ENCODE measurements at regions not wholly inside any gene's neighbourhood (a gene's known extent, or its start where the extent isn't known, plus 50 kb on each side); places are given as distances from the start of the nearest gene placed in this dataset.

GRCh38 chr19:28574212-28574611 is 638.7 kb downstream of the UQCRFS1 start:
- TF ChIP-seq, protein P1, sequence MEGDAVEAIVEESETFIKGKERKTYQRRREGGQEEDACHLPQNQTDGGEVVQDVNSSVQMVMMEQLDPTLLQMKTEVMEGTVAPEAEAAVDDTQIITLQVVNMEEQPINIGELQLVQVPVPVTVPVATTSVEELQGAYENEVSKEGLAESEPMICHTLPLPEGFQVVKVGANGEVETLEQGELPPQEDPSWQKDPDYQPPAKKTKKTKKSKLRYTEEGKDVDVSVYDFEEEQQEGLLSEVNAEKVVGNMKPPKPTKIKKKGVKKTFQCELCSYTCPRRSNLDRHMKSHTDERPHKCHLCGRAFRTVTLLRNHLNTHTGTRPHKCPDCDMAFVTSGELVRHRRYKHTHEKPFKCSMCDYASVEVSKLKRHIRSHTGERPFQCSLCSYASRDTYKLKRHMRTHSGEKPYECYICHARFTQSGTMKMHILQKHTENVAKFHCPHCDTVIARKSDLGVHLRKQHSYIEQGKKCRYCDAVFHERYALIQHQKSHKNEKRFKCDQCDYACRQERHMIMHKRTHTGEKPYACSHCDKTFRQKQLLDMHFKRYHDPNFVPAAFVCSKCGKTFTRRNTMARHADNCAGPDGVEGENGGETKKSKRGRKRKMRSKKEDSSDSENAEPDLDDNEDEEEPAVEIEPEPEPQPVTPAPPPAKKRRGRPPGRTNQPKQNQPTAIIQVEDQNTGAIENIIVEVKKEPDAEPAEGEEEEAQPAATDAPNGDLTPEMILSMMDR (IDR thresholded peaks at IDR 0.05; ENCODE audit: control insufficient read depth, insufficient read depth, low read depth, low read length, missing control alignments): no peak
- no peak overlapping the region for H3K4me3 ChIP-seq (ENCODE audit: control insufficient read depth, low read depth, low read length)
- no peak for DNase-seq (ENCODE audit: low read depth)

DNA sequence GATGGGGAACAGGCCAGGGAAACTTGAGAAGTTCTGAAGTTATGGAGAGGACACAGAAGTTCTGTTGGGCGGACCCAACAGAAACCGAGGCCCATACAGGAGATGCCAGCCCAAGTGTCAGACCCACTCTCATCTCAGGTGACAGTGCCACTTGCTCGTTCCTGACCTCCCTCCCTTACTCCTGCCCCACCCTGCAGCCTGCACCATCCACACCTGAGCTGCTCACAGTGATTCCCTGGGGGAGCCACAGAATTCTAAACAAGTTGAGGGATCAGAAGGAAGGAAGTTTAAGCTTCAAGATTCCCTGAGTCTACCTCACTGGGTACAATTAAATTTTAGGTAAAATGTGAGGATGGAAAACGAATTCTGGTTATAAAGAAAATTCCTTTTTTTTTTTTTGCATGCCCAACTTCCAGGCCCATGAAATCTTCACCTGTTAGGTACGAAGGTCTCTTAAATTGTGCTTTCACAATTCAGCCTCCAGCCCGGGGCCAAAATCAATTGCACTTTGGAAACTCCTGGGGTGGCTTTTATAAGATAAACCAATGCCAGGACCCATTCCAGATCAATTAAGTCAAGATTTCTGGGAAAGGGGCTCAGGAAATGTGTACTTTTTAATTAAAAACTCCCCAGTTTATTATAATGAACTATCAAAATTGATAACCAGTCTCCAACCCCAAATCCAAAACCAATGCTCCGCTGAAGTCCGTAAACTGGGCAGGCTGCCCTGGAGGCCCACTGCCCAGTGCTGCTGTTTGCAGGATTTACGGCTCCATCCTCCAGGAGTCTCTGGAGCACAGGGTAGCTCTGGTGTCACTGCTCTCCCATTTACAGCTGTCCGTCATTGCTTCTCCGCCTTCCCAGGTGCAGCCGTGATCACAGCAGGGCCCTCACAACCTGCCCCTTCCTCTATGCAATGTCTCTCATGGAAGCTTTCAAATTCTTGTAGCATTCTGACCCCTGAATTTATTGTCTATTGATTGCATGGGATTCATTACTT is 643.5 kb downstream of the UQCRFS1 start:
- TF ChIP-seq, protein P1 (IDR thresholded peaks at IDR 0.05; ENCODE audit: control insufficient read depth, insufficient read depth, low read depth, low read length, missing control alignments): no peak
- H3K4me3 ChIP-seq (ENCODE audit: control insufficient read depth, low read depth, low read length): no peak overlapping the region
- DNase-seq (ENCODE audit: low read depth): no peak

GRCh38 chr19:28567834-28568233 is 645.1 kb downstream of the UQCRFS1 start:
- no peak overlapping the region for H3K4me3 ChIP-seq (ENCODE audit: control insufficient read depth, low read depth, low read length)
- no peak for DNase-seq (ENCODE audit: low read depth)
- TF ChIP-seq, protein P1 (IDR thresholded peaks at IDR 0.05; ENCODE audit: control insufficient read depth, insufficient read depth, low read depth, low read length, missing control alignments): no peak

DNA sequence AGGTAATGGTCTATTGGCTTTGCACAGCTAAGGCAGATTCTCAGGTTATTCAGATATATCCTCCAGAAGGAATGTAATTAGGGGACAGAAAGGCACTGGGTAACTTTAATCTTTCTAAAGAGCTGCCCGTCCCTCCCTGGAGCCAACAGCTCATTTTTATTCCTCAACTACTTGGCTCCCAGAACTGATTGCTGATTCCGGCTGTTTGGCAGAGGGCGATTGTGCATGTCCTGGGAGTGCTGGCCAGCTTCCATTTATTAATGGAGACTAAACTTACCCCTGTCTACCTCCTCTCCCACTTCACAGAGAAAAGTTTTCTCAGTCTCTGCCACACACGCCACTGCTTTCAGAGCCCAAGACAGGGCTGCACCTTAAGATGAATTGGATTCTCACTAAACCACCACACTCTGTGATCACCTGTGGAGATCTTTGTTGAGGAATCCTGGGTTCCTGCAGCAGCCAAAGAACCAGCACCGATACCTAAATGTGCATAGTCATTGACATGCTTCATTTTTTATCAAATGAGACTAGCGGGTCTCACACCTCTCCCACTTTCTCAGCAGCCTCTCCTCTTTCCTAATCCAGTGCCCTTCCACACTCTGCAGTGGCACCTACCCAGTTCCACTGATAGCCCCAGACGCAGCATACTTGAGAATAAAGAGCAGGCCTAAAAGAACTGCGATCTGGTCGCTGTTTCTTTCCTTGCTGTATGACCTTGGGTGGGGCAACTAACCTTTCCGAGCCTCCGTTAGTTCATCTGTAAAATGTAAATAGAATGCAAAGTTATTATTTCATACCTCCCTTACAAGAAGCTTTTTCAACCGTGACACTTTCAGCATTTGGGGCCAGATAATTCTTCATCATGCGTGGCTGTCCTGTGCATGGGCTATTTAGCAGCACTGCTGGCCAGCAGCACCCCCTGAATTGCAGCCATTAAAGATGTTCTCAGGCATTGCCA is 648.7 kb downstream of the UQCRFS1 start:
- H3K4me3 ChIP-seq (ENCODE audit: control insufficient read depth, low read depth, low read length): no peak overlapping the region
- DNase-seq (ENCODE audit: low read depth): no peak
- TF ChIP-seq, protein P1 (IDR thresholded peaks at IDR 0.05; ENCODE audit: control insufficient read depth, insufficient read depth, low read depth, low read length, missing control alignments): no peak

- no peak overlapping the region for H3K4me3 ChIP-seq (ENCODE audit: control insufficient read depth, low read depth, low read length)
- DNase-seq (ENCODE audit: low read depth): no peak
- TF ChIP-seq, protein P1 (IDR thresholded peaks at IDR 0.05; ENCODE audit: control insufficient read depth, insufficient read depth, low read depth, low read length, missing control alignments): no peak
Measured at GRCh38 chr19:28560786-28561185, 652.2 kb downstream of the UQCRFS1 start.

DNA sequence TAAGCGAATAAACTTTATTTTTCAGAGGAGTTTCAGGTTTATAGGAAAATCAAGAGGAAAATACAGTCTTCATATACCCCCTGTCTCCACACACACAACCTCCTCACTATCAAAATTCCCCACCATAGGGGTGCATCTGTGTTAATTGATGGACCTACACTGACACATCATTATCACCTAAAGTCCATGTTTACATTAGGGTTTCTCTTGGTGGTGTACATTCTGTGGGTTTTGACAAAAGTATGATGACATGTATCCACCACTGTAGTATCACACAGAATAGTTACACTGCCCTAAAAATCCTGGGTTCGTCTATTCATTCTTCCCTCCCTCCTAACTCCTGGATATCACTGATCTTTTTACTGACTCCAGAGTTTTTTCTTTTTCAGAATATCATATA is 654.2 kb downstream of the UQCRFS1 start:
- H3K4me3 ChIP-seq (ENCODE audit: control insufficient read depth, low read depth, low read length): no peak overlapping the region
- TF ChIP-seq, protein P1 (IDR thresholded peaks at IDR 0.05; ENCODE audit: control insufficient read depth, insufficient read depth, low read depth, low read length, missing control alignments): no peak

More for the DNA sequence above, 654.2 kb downstream of the UQCRFS1 start:
- no peak for DNase-seq (ENCODE audit: low read depth)
